AG10803 (cell line): ENCODE measurements at regions not wholly inside any gene's neighbourhood (a gene's known extent, or its start where the extent isn't known, plus 50 kb on each side); places are given as distances from the start of the nearest gene placed in this dataset.
"Not testable (repeated sequence)": the region's sequence is repeated elsewhere in the genome, so short reads cannot be mapped to it uniquely, and the experiment has no call there.

Experiments used
- DNase-seq: peaks from one replicate; pipeline ENCODE4 v3.0.0; 2010; ENCODE audit warnings: low read depth
- H3K4me3 ChIP-seq: 2 replicates; pipeline ENCODE4 v1.5.1; 2011; ENCODE audit warnings: mild to moderate bottlenecking, low read length, control low read depth
- CTCF ChIP-seq: conservative IDR thresholded peaks from 2 replicates; pipeline ENCODE4 v1.5.1; 2011; ENCODE audit warnings: mild to moderate bottlenecking, low read length, control low read depth, inconsistent platforms

GRCh38 chr6:22129751-22130150, 167.1 kb downstream of the PRL start:
- TF ChIP-seq CTCF, result no peak
- no peak overlapping the region for H3K4me3 ChIP-seq
- no peak for DNase-seq

- no peak for TF ChIP-seq CTCF
- H3K4me3 ChIP-seq, result no peak overlapping the region
- DNase-seq, result no peak
Observed at GRCh38 chr6:22132656-22133055, 164.2 kb downstream of the PRL start.

- H3K4me3 ChIP-seq, result no peak overlapping the region
- no peak for DNase-seq
- no peak for TF ChIP-seq CTCF
Observed at GRCh38 chr6:22133357-22133756, 163.5 kb downstream of the PRL start.

- TF ChIP-seq CTCF, result no peak
- no peak for DNase-seq
- H3K4me3 ChIP-seq, result no peak overlapping the region
Observed at GRCh38 chr6:22134308-22134707, 162.5 kb downstream of the PRL start.

GRCh38 chr6:22135395-22135794, 161.4 kb downstream of the PRL start:
- DNase-seq, result no peak
- no peak overlapping the region for H3K4me3 ChIP-seq
- no peak for TF ChIP-seq CTCF

GRCh38 chr6:22140736-22141135, 156.1 kb downstream of the PRL start:
- H3K4me3 ChIP-seq, DNase-seq: not testable (repeated sequence)

GRCh38 chr6:22141241-22141745, 155.5 kb downstream of the PRL start:
- DNase-seq, result no peak
- H3K4me3 ChIP-seq, result no peak overlapping the region
- TF ChIP-seq CTCF, result no peak

GRCh38 chr6:22142856-22143255, 154.0 kb downstream of the PRL start:
- no peak for DNase-seq
- H3K4me3 ChIP-seq, result no peak overlapping the region
- no peak for TF ChIP-seq CTCF
